ENCODE measurements at regions not wholly inside any gene's neighbourhood (a gene's known extent, or its start where the extent isn't known, plus 50 kb on each side); places are given as distances from the start of the nearest gene placed in this dataset.
A peak's percentile ranks its signal among the peaks of the same experiment; 100 is the strongest.

- no peak for TF ChIP-seq CTCF (IDR thresholded peaks at IDR 0.05; ENCODE audit: borderline replicate concordance, extremely low read depth, insufficient read depth)
- H3K9ac ChIP-seq (ENCODE audit: low read length in 3 of 3) = no peak overlapping the region
- no peak for FAIRE-seq
Measured at GRCh38 chr4:31984872-31985271, 1264.7 kb downstream of the PCDH7 start.

GRCh38 chr4:31995943-31996901, 1276.1 kb downstream of the PCDH7 start:
- Histone ChIP-seq H3K9me3 (ENCODE audit: control insufficient read depth in 2 of 3, insufficient read depth in 1 of 3, low read length in 3 of 3) (no peaks in the 10 kb centered on the region), H3K27me3 (ENCODE audit: control insufficient read depth, insufficient read depth, low read length) (no peaks in the 10 kb centered on the region), H3K4me3 (ENCODE audit: low read length in 3 of 3) (no peak overlapping the region), H3K4me1 (ENCODE audit: control insufficient read depth in 2 of 3, insufficient read depth in 2 of 3, low read depth in 1 of 3, low read length in 3 of 3) (no peaks in the 10 kb centered on the region), H3K27ac (ENCODE audit: low read depth in 2 of 2, low read length in 2 of 2) (no peak overlapping the region), H3K9ac (ENCODE audit: low read length in 3 of 3) (no peak overlapping the region), H3K36me3 (ENCODE audit: control insufficient read depth in 2 of 3, insufficient read depth in 3 of 3, low read length in 3 of 3) (no peaks in the 10 kb centered on the region)
- no peak for TF ChIP-seq CTCF (IDR thresholded peaks at IDR 0.05; ENCODE audit: borderline replicate concordance, extremely low read depth, insufficient read depth)
- DNase-seq (peak in 1 of 5 donors; percentile 65), FAIRE-seq (no peak)
- intact Hi-C loops (cut with DNase I) = no loop called here

More at GRCh38 chr4:31984872-31985271, 1264.7 kb downstream of the PCDH7 start:
- Histone ChIP-seq H3K4me3 (ENCODE audit: low read length in 3 of 3) (no peak overlapping the region), H3K4me1 (ENCODE audit: control insufficient read depth in 2 of 3, insufficient read depth in 2 of 3, low read depth in 1 of 3, low read length in 3 of 3) (no peaks in the 10 kb centered on the region), H3K27ac (ENCODE audit: low read depth in 2 of 2, low read length in 2 of 2) (no peak overlapping the region), H3K9me3 (ENCODE audit: control insufficient read depth in 2 of 3, insufficient read depth in 1 of 3, low read length in 3 of 3) (no peaks in the 10 kb centered on the region), H3K27me3 (ENCODE audit: control insufficient read depth, insufficient read depth, low read length) (no peaks in the 10 kb centered on the region), H3K36me3 (ENCODE audit: control insufficient read depth in 2 of 3, insufficient read depth in 3 of 3, low read length in 3 of 3) (no peaks in the 10 kb centered on the region)
- DNase-seq = no peak
- intact Hi-C loops (cut with DNase I) = no loop called here

GRCh38 chr4:31998807-31999206, 1278.6 kb downstream of the PCDH7 start:
- Histone ChIP-seq H3K27ac (ENCODE audit: low read depth in 2 of 2, low read length in 2 of 2) (no peak overlapping the region), H3K27me3 (ENCODE audit: control insufficient read depth, insufficient read depth, low read length) (no peaks in the 10 kb centered on the region), H3K4me3 (ENCODE audit: low read length in 3 of 3) (no peak overlapping the region), H3K9me3 (ENCODE audit: control insufficient read depth in 2 of 3, insufficient read depth in 1 of 3, low read length in 3 of 3) (no peaks in the 10 kb centered on the region), H3K36me3 (ENCODE audit: control insufficient read depth in 2 of 3, insufficient read depth in 3 of 3, low read length in 3 of 3) (no peaks in the 10 kb centered on the region), H3K4me1 (ENCODE audit: control insufficient read depth in 2 of 3, insufficient read depth in 2 of 3, low read depth in 1 of 3, low read length in 3 of 3) (no peaks in the 10 kb centered on the region), H3K9ac (ENCODE audit: low read length in 3 of 3) (no peak overlapping the region)
- intact Hi-C loops (cut with DNase I) = no loop called here
- TF ChIP-seq CTCF (IDR thresholded peaks at IDR 0.05; ENCODE audit: borderline replicate concordance, extremely low read depth, insufficient read depth) = no peak
- FAIRE-seq = no peak
- DNase-seq = no peak

Data from kidney (tissue), 13 donors.